MM.1S (cell line): ENCODE measurements at regions not wholly inside any gene's neighbourhood (a gene's known extent, or its start where the extent isn't known, plus 50 kb on each side); places are given as distances from the start of the nearest gene placed in this dataset.

Source experiments
- CTCF ChIP-seq: fragments of 300-600 bp; sonication (generic); IDR thresholded peaks from 2 replicates; pipeline ENCODE4 v1.5.1; 2016; ENCODE audit warnings: antibody characterized with exemption, low read length, mixed read lengths
- EZH2 ChIP-seq: fragments of 300-600 bp; sonication (generic); optimal IDR thresholded peaks from 2 replicates; pipeline ENCODE3; 2017; ENCODE audit warnings: low read depth, mild to moderate bottlenecking, antibody characterized with exemption, low read length, mixed read lengths
- EZH2phosphoT487 ChIP-seq: fragments of 300-600 bp; sonication (generic); IDR thresholded peaks from 2 replicates; pipeline ENCODE4 v1.6.1; 2018; ENCODE audit warnings: antibody characterized with exemption, low read length

GRCh38 chr16:66054095-66054494 lies 312.4 kb upstream of the CDH5 start:
- TF ChIP-seq CTCF (no peak), EZH2phosphoT487 (no peak), EZH2 (no peak)
